ENCODE measurements at regions not wholly inside any gene's neighbourhood (a gene's known extent, or its start where the extent isn't known, plus 50 kb on each side); places are given as distances from the start of the nearest gene placed in this dataset.

DNA sequence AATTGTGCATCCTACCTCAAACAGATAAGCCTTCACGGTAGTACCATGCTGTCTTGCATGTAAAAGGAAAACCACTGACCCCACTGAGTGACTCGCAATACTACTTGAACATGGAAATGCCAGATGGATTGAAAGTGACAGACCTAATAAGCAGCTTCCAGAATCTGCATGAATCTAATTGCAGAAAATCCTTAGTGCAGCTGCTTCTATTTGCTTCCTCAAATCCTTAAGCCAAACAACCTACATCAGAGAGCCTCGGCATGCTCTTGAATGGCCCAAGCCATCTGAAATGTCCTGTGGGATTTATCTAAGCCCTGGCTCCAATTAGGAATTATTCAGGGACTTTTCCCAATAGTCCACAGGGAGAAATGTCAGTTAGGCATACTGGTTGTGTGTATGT is 509.5 kb upstream of the CELF2 start:
- 62 to 63% methylated on average over 3 of the region's 3 CpGs for WGBS, 2 experiments (ENCODE audit: low coverage in 1 of 2, low lambda C conversion rate in 2 of 2, missing lambda C conversion rate in 2 of 2)
- DNase-seq: no peak
- TF ChIP-seq EZH2phosphoT487 (IDR thresholded peaks at IDR 0.05; ENCODE audit: insufficient read depth, low read depth): no peak
- no peak for TF ChIP-seq EZH2 (IDR thresholded peaks at IDR 0.05; ENCODE audit: insufficient read depth, poor library complexity, severe bottlenecking)

DNA sequence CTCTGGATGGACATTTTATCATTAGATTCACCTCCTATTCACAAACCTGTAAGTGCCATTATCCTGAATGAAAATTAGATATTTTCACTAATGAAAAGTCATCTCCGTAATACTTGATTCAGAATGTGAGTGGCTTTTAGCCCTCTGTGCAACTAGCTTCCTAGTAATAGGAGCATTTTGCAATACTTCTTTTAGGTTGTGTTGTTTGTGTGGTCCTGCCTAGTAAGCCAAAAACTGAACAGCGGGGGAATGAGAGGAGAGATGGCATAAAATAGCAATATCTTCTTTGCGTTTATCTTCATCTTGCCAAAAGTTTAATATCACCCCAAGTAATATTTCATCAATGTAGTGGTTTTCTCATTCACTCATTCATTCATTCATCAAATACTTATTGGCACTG is 507.5 kb upstream of the CELF2 start:
- H3K36me3 ChIP-seq (ENCODE audit: low read depth): no peaks in the 10 kb centered on the region
- no peak overlapping the region for H3K4me2 ChIP-seq (ENCODE audit: unreplicated experiment)
- H4K20me1 ChIP-seq (ENCODE audit: insufficient read depth): no peaks in the 10 kb centered on the region
- TF ChIP-seq EZH2 (IDR thresholded peaks at IDR 0.05; ENCODE audit: insufficient read depth, poor library complexity, severe bottlenecking): no peak
- TF ChIP-seq EZH2phosphoT487 (IDR thresholded peaks at IDR 0.05; ENCODE audit: insufficient read depth, low read depth): no peak
- H3K4me1 ChIP-seq (ENCODE audit: insufficient read depth): no peaks in the 10 kb centered on the region
- H3K9ac ChIP-seq: no peak overlapping the region
- H2AFZ ChIP-seq: no peak overlapping the region
- H3K27me3 ChIP-seq (replicated peaks; ENCODE audit: insufficient read depth): no peaks in the 10 kb centered on the region
- 49 to 51% methylated on average over 3 of the region's 3 CpGs for WGBS, 2 experiments (ENCODE audit: low coverage in 1 of 2, low lambda C conversion rate in 2 of 2, missing lambda C conversion rate in 2 of 2)
- no peaks in the 10 kb centered on the region for H3K9me3 ChIP-seq (ENCODE audit: low read depth)
- no peaks in the 10 kb centered on the region for H3K79me2 ChIP-seq (ENCODE audit: insufficient read depth)
- no peaks in the 10 kb centered on the region for H3K9me2 ChIP-seq (ENCODE audit: insufficient read depth)
- no peak overlapping the region for H3K27ac ChIP-seq
- no peaks in the 10 kb centered on the region for H3F3A ChIP-seq (ENCODE audit: insufficient read depth)
- DNase-seq: no peak
- in situ Hi-C loops (cut with MboI): no loop called here
- no peak overlapping the region for H3K4me3 ChIP-seq

More for the DNA sequence above, 509.5 kb upstream of the CELF2 start:
- Histone ChIP-seq H3K36me3 (ENCODE audit: low read depth) (no peaks in the 10 kb centered on the region), H3K4me3 (no peak overlapping the region), H3K79me2 (ENCODE audit: insufficient read depth) (no peaks in the 10 kb centered on the region), H3K27me3 (replicated peaks; ENCODE audit: insufficient read depth) (no peaks in the 10 kb centered on the region), H3K9me2 (ENCODE audit: insufficient read depth) (no peaks in the 10 kb centered on the region), H3F3A (ENCODE audit: insufficient read depth) (no peaks in the 10 kb centered on the region), H3K4me1 (ENCODE audit: insufficient read depth) (no peaks in the 10 kb centered on the region), H3K4me2 (ENCODE audit: unreplicated experiment) (no peak overlapping the region), H3K9ac (no peak overlapping the region), H4K20me1 (ENCODE audit: insufficient read depth) (no peaks in the 10 kb centered on the region), H3K9me3 (ENCODE audit: low read depth) (no peaks in the 10 kb centered on the region), H2AFZ (no peak overlapping the region), H3K27ac (no peak overlapping the region)
- in situ Hi-C loops (cut with MboI): no loop called here

DNA sequence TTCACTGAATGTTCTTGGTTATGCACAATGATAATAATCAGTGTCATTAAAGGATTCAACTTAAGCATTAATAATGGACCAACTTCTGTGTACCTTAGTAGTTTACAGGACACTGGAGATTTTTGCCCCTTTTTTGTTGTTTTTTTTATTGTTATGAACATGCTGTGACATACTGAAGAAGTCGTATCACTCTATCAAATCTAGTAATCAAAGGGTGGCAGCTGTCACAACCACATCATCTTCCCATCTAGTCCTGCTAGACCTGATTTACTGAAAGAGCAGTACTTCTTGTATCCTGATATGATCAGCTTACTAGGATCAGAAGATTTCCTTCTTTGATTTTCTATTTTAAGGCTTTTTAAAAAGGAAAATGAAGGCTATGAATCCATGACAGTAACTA is 504.6 kb upstream of the CELF2 start:
- WGBS, 2 experiments (ENCODE audit: low coverage in 1 of 2, low lambda C conversion rate in 2 of 2, missing lambda C conversion rate in 2 of 2): 47 to 53% methylated on average over 1 of the region's 1 CpG
- TF ChIP-seq EZH2phosphoT487 (IDR thresholded peaks at IDR 0.05; ENCODE audit: insufficient read depth, low read depth) (no peak), EZH2 (IDR thresholded peaks at IDR 0.05; ENCODE audit: insufficient read depth, poor library complexity, severe bottlenecking) (no peak)
- in situ Hi-C loops (cut with MboI): no loop called here

DNA sequence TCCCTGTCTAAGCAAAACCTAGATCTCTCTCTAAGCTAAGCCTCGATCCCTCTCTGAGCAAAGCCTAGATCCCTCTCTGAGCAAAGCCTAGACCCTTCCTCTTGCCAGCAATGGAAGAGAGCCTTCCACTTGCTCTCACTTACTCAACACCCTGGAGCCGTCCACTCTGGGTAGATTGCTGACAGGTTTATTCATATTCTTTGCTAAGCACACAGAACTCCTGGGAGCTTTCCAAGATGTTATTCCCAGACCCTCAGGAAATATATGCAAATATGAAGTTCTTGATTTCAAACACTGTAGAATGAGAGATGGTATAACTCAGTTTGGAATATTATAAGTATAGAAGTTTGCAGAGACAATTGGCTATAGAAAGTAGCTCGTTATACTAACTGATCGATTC is 503.8 kb upstream of the CELF2 start:
- no peak overlapping the region for H3K4me2 ChIP-seq (ENCODE audit: unreplicated experiment)
- no peaks in the 10 kb centered on the region for H4K20me1 ChIP-seq (ENCODE audit: insufficient read depth)
- no peak for TF ChIP-seq EZH2phosphoT487 (IDR thresholded peaks at IDR 0.05; ENCODE audit: insufficient read depth, low read depth)
- TF ChIP-seq EZH2 (IDR thresholded peaks at IDR 0.05; ENCODE audit: insufficient read depth, poor library complexity, severe bottlenecking): no peak
- H3K9me3 ChIP-seq (ENCODE audit: low read depth): no peaks in the 10 kb centered on the region
- DNase-seq: no peak
- peaks cover 11% of the 10 kb centered on the region for H3K4me1 ChIP-seq (ENCODE audit: insufficient read depth)
- no peaks in the 10 kb centered on the region for H3K27me3 ChIP-seq (replicated peaks; ENCODE audit: insufficient read depth)
- no peaks in the 10 kb centered on the region for H3K79me2 ChIP-seq (ENCODE audit: insufficient read depth)
- no peaks in the 10 kb centered on the region for H3K9me2 ChIP-seq (ENCODE audit: insufficient read depth)
- H3F3A ChIP-seq (ENCODE audit: insufficient read depth): no peaks in the 10 kb centered on the region; the same call in 1 of the 2 replicates
- in situ Hi-C loops (cut with MboI): no loop called here
- H3K9ac ChIP-seq: no peak overlapping the region
- no peak overlapping the region for H3K4me3 ChIP-seq
- 83 to 87% methylated on average over 4 of the region's 4 CpGs for WGBS, 2 experiments (ENCODE audit: low coverage in 1 of 2, low lambda C conversion rate in 2 of 2, missing lambda C conversion rate in 2 of 2)
- no peaks in the 10 kb centered on the region for H3K36me3 ChIP-seq (ENCODE audit: low read depth)
- no peak overlapping the region for H2AFZ ChIP-seq
- H3K27ac ChIP-seq: no peak overlapping the region

More for the DNA sequence above, 504.6 kb upstream of the CELF2 start:
- Histone ChIP-seq H3K4me1 (ENCODE audit: insufficient read depth) (peaks cover 11% of the 10 kb centered on the region), H2AFZ (no peak overlapping the region), H3K79me2 (ENCODE audit: insufficient read depth) (no peaks in the 10 kb centered on the region), H3K9me3 (ENCODE audit: low read depth) (no peaks in the 10 kb centered on the region), H3K9ac (no peak overlapping the region), H3K36me3 (ENCODE audit: low read depth) (no peaks in the 10 kb centered on the region), H3K4me3 (no peak overlapping the region), H3K27me3 (replicated peaks; ENCODE audit: insufficient read depth) (no peaks in the 10 kb centered on the region), H3K9me2 (ENCODE audit: insufficient read depth) (no peaks in the 10 kb centered on the region), H3F3A (ENCODE audit: insufficient read depth) (no peaks in the 10 kb centered on the region; the same call in 1 of the 2 replicates), H3K4me2 (ENCODE audit: unreplicated experiment) (no peak overlapping the region), H3K27ac (no peak overlapping the region), H4K20me1 (ENCODE audit: insufficient read depth) (no peaks in the 10 kb centered on the region)
- no peak for DNase-seq

DNA sequence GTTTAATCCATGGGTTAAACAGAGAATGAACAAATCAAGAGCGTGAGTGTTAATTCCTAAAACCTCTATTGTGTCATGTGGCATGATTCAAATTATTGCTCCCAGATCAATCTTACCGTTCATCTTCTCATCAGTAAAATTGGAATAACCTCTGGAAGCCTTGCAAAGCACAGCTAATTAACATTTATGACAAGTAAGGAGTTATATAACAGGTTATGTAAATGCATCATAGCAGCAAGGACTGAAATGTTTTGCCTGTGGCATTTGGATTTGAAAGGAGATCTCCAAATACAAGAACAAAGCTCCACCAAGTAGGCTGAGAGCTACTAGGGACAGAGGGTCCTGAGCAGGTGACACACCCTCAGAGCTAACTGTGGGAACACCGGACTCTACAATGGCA is 502.9 kb upstream of the CELF2 start:
- H3K9me3 ChIP-seq (ENCODE audit: low read depth): no peaks in the 10 kb centered on the region
- in situ Hi-C loops (cut with MboI): no loop called here
- WGBS, 2 experiments (ENCODE audit: low coverage in 1 of 2, low lambda C conversion rate in 2 of 2, missing lambda C conversion rate in 2 of 2): 62 to 69% methylated on average over 3 of the region's 3 CpGs

More for the DNA sequence above, 502.9 kb upstream of the CELF2 start:
- H2AFZ ChIP-seq: no peak overlapping the region
- TF ChIP-seq EZH2phosphoT487 (IDR thresholded peaks at IDR 0.05; ENCODE audit: insufficient read depth, low read depth) (no peak), EZH2 (IDR thresholded peaks at IDR 0.05; ENCODE audit: insufficient read depth, poor library complexity, severe bottlenecking) (no peak)
- H3K27ac ChIP-seq: no peak overlapping the region
- H3K9ac ChIP-seq: no peak overlapping the region
- no peak for DNase-seq
- no peak overlapping the region for H3K4me3 ChIP-seq
- no peaks in the 10 kb centered on the region for H3K9me2 ChIP-seq (ENCODE audit: insufficient read depth)
- H3K4me2 ChIP-seq (ENCODE audit: unreplicated experiment): no peak overlapping the region
- H3K36me3 ChIP-seq (ENCODE audit: low read depth): no peaks in the 10 kb centered on the region
- no peaks in the 10 kb centered on the region for H3K27me3 ChIP-seq (replicated peaks; ENCODE audit: insufficient read depth)
- H3K79me2 ChIP-seq (ENCODE audit: insufficient read depth): no peaks in the 10 kb centered on the region
- peaks cover 11% of the 10 kb centered on the region for H3K4me1 ChIP-seq (ENCODE audit: insufficient read depth)
- H3F3A ChIP-seq (ENCODE audit: insufficient read depth): no peaks in the 10 kb centered on the region; the same call in 1 of the 2 replicates
- H4K20me1 ChIP-seq (ENCODE audit: insufficient read depth): no peaks in the 10 kb centered on the region
